ENCODE measurements at regions not wholly inside any gene's neighbourhood (a gene's known extent, or its start where the extent isn't known, plus 50 kb on each side); places are given as distances from the start of the nearest gene placed in this dataset.

DNA sequence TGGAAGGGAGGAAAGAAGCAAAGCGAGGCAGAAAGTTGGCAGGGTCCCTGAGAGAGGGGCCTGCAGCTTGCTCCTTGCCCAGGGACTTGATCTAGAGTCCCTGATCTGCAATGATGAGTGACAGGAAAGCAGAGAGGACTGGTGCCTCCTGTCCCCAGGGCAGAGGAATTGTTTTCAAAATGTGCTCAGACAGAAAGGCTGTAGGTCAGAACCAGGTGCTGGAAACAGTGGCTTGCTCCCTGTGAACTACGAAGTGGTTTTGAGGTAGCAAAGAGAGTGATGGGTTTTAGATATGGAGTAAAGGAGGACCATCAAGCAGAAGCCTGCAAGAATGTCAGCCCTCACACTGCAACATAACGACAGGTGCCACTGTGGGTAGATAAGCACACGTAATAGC lies 164.9 kb upstream of the SERTAD2 start:
- Histone ChIP-seq H3K36me3 (ENCODE audit: control insufficient read depth in 2 of 2, insufficient read depth in 1 of 2, low read length in 2 of 2) (no peaks in the 10 kb centered on the region), H3K27ac (ENCODE audit: extremely low read depth, low read depth, low read length) (no peak overlapping the region), H3K4me3 (ENCODE audit: low read depth, low read length) (no peak overlapping the region), H3K9me3 (ENCODE audit: control insufficient read depth, insufficient read depth, low read depth, low read length) (no peaks in the 10 kb centered on the region), H3K4me1 (ENCODE audit: control insufficient read depth, insufficient read depth, low read length) (no peaks in the 10 kb centered on the region)
- ChIA-PET POLR2A (no interaction called here), CTCF (interaction anchor here (1.2 kb wide), 1 partner anchor 25 kb away, joined by 3 read pairs; no protein-coding TSS in a partner anchor)
- TF ChIP-seq ZNF10 (tag by site-specific recombination; IDR thresholded peaks at IDR 0.05) (no peak), ZNF610 (tag by site-specific recombination; IDR thresholded peaks at IDR 0.05; ENCODE audit: borderline replicate concordance) (no peak), SCRT1 (tag by site-specific recombination; IDR thresholded peaks at IDR 0.05; ENCODE audit: borderline replicate concordance) (0 out of 2 replicates have a peak, but pooled peaks have one; percentile 40), SCRT2 (tag by site-specific recombination; IDR thresholded peaks at IDR 0.05) (peak; percentile 90)

DNA sequence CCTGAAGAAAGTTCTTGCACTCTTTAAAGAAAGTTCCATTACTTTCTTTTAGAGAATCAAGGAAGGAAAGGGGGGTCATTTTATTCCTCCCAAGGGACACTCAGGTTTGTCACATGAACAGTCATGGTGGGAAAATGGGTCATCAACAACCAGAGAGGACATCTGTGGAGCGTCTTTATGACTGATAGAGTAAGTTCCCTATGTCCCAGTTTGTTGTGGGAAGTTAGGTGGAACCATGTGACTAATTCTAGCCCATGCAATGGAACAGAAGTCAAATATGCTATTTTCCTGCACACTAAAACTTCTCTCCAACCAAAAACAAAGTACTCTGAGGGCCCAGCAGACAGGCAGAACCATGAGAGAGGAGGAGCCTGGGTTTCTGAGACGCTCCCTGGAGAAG lies 165.6 kb upstream of the SERTAD2 start:
- no peak for TF ChIP-seq ZNF248 (tag by site-specific recombination; IDR thresholded peaks at IDR 0.05)
- TF ChIP-seq BCL11B (tag by site-specific recombination; IDR thresholded peaks at IDR 0.05; ENCODE audit: low read depth), result no peak
- TF ChIP-seq, protein P1, sequence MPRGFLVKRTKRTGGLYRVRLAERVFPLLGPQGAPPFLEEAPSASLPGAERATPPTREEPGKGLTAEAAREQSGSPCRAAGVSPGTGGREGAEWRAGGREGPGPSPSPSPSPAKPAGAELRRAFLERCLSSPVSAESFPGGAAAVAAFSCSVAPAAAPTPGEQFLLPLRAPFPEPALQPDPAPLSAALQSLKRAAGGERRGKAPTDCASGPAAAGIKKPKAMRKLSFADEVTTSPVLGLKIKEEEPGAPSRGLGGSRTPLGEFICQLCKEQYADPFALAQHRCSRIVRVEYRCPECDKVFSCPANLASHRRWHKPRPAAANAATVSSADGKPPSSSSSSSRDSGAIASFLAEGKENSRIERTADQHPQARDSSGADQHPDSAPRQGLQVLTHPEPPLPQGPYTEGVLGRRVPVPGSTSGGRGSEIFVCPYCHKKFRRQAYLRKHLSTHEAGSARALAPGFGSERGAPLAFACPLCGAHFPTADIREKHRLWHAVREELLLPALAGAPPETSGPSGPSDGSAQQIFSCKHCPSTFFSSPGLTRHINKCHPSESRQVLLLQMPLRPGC (tag by site-specific recombination; IDR thresholded peaks at IDR 0.05), result no peak
- TF ChIP-seq ZXDB (tag by site-specific recombination; IDR thresholded peaks at IDR 0.05), result no peak
- H3K27ac ChIP-seq (ENCODE audit: extremely low read depth, low read depth, low read length), result no peak overlapping the region
- H3K4me3 ChIP-seq (ENCODE audit: low read depth, low read length), result no peak overlapping the region
- no peaks in the 10 kb centered on the region for H3K36me3 ChIP-seq (ENCODE audit: control insufficient read depth in 2 of 2, insufficient read depth in 1 of 2, low read length in 2 of 2)
- POLR2A ChIA-PET, result no interaction called here
- H3K9me3 ChIP-seq (ENCODE audit: control insufficient read depth, insufficient read depth, low read depth, low read length), result no peaks in the 10 kb centered on the region
- CTCF ChIA-PET, result interaction anchor here (1.2 kb wide), 1 partner anchor 173 kb away, joined by 5 read pairs; no protein-coding TSS in a partner anchor
- no peaks in the 10 kb centered on the region for H3K4me1 ChIP-seq (ENCODE audit: control insufficient read depth, insufficient read depth, low read length)

DNA sequence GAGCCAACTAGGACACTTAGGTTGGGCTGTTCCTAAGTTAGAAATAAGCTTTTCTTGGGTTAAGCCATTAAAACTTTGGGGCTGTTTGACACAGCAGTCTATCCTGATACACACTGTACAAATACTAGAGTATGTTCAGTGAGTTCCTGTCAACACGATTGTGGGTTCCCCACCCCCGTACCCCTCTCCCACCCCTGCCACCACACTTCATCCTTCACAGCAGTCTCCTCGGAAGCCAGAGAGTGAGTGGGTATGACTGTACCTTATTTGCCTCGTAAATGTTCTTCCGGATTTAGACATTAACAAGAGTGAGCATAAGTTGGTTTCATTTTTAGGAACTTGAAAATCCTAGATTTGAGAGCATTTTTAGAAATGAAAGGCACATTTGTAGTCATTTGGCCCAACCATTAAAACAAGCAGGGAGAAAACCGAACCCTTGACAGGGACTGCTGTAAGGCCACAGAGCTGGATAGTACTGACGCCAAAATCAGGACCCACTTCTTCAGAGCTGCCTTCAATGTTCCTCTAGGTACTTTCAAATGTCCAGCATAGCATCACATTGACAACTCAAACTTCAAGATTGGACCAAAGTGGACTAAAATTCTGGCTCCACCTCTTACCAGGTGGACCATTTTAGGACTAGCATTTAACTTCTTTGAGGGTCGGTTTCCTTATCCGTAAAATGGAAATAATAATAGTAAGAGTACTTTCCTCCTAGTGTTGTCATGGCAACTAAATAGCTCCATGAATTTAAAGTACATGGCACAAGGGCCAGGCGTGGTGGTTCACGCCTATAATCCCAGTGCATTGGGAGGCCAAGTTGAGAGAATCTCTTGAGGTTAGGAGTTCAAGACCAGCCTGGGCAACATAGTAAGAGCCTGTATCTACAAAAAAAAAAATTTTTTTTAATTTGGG lies 166.3 kb upstream of the SERTAD2 start:
- Histone ChIP-seq H3K9me3 (ENCODE audit: control insufficient read depth, insufficient read depth, low read depth, low read length) (no peaks in the 10 kb centered on the region), H3K36me3 (ENCODE audit: control insufficient read depth in 2 of 2, insufficient read depth in 1 of 2, low read length in 2 of 2) (no peaks in the 10 kb centered on the region), H3K4me3 (ENCODE audit: low read depth, low read length) (no peak overlapping the region), H3K27ac (ENCODE audit: extremely low read depth, low read depth, low read length) (no peak overlapping the region), H3K4me1 (ENCODE audit: control insufficient read depth, insufficient read depth, low read length) (no peaks in the 10 kb centered on the region)
- ChIA-PET POLR2A (interaction anchor here (1.3 kb wide), 1 partner anchor 69 kb away, joined by 4 read pairs; no protein-coding TSS in a partner anchor), CTCF (interaction anchor here (1.0 to 1.2 kb wide), 3 partner anchors 11 to 174 kb away, joined by 3 to 5 read pairs (median 3); no protein-coding TSS in a partner anchor)
- TF ChIP-seq, protein P2, sequence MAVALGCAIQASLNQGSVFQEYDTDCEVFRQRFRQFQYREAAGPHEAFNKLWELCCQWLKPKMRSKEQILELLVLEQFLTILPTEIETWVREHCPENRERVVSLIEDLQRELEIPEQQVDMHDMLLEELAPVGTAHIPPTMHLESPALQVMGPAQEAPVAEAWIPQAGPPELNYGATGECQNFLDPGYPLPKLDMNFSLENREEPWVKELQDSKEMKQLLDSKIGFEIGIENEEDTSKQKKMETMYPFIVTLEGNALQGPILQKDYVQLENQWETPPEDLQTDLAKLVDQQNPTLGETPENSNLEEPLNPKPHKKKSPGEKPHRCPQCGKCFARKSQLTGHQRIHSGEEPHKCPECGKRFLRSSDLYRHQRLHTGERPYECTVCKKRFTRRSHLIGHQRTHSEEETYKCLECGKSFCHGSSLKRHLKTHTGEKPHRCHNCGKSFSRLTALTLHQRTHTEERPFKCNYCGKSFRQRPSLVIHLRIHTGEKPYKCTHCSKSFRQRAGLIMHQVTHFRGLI (tag by site-specific recombination; IDR thresholded peaks at IDR 0.05), result 0 out of 2 replicates have a peak, but pooled peaks have one; percentile 21
- no peak for TF ChIP-seq ZNF221 (tag by site-specific recombination; IDR thresholded peaks at IDR 0.05; ENCODE audit: borderline replicate concordance)

DNA sequence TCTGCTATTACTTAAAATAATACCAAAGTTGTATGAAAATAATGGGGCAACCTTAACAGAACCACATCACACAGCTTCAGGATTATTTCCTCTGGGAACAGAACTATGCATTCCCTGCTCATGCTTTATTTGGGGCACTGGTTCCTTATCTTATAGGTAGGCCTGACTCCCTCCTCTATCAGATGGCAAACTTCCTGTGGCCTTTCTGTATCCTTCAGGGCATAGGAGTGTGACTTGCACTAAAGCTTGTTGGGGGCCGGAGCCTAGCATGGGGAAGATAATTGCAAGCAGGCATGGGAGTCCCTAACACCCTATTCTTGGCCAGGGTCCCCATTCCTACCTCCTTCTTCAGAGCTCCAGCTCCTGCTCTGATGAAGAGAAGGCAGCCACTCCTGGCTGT lies 167.2 kb upstream of the SERTAD2 start:
- POLR2A ChIA-PET, result interaction anchor here (1.3 kb wide), 1 partner anchor 70 kb away, joined by 4 read pairs; no protein-coding TSS in a partner anchor

More for the DNA sequence above, 167.2 kb upstream of the SERTAD2 start:
- TF ChIP-seq ZNF404 (tag by site-specific recombination; IDR thresholded peaks at IDR 0.05) (no peak), SP3 (tag by site-specific recombination; IDR thresholded peaks at IDR 0.05) (no peak), ZNF514 (tag by site-specific recombination; IDR thresholded peaks at IDR 0.05) (no peak)
- TF ChIP-seq, protein P3, sequence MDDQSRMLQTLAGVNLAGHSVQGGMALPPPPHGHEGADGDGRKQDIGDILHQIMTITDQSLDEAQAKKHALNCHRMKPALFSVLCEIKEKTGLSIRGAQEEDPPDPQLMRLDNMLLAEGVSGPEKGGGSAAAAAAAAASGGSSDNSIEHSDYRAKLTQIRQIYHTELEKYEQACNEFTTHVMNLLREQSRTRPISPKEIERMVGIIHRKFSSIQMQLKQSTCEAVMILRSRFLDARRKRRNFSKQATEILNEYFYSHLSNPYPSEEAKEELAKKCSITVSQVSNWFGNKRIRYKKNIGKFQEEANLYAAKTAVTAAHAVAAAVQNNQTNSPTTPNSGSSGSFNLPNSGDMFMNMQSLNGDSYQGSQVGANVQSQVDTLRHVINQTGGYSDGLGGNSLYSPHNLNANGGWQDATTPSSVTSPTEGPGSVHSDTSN (CRISPR knock-in tag; IDR thresholded peaks at IDR 0.05), result no peak
- TF ChIP-seq, protein P4, sequence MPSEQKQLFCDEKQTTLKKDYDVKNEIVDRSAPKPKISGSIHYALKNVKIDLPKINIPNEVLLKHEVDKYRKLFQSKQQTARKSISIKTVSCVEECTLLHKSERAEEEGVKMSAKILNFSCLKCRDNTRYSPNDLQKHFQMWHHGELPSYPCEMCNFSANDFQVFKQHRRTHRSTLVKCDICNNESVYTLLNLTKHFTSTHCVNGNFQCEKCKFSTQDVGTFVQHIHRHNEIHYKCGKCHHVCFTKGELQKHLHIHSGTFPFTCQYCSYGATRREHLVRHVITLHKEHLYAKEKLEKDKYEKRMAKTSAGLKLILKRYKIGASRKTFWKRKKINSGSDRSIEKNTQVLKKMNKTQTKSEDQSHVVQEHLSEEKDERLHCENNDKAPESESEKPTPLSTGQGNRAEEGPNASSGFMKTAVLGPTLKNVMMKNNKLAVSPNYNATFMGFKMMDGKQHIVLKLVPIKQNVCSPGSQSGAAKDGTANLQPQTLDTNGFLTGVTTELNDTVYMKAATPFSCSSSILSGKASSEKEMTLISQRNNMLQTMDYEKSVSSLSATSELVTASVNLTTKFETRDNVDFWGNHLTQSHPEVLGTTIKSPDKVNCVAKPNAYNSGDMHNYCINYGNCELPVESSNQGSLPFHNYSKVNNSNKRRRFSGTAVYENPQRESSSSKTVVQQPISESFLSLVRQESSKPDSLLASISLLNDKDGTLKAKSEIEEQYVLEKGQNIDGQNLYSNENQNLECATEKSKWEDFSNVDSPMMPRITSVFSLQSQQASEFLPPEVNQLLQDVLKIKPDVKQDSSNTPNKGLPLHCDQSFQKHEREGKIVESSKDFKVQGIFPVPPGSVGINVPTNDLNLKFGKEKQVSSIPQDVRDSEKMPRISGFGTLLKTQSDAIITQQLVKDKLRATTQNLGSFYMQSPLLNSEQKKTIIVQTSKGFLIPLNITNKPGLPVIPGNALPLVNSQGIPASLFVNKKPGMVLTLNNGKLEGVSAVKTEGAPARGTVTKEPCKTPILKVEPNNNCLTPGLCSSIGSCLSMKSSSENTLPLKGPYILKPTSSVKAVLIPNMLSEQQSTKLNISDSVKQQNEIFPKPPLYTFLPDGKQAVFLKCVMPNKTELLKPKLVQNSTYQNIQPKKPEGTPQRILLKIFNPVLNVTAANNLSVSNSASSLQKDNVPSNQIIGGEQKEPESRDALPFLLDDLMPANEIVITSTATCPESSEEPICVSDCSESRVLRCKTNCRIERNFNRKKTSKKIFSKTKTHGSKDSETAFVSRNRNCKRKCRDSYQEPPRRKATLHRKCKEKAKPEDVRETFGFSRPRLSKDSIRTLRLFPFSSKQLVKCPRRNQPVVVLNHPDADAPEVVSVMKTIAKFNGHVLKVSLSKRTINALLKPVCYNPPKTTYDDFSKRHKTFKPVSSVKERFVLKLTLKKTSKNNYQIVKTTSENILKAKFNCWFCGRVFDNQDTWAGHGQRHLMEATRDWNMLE (tag by site-specific recombination; conservative IDR thresholded peaks at IDR 0.05; ENCODE audit: low read depth), result no peak
- CTCF ChIA-PET, result interaction anchor here (0.6 to 1.0 kb wide), 3 partner anchors 10 to 158 kb away, joined by 3 to 6 read pairs (median 3); no protein-coding TSS in a partner anchor
- no peak overlapping the region for H3K4me3 ChIP-seq (ENCODE audit: low read depth, low read length)
- H3K36me3 ChIP-seq (ENCODE audit: control insufficient read depth in 2 of 2, insufficient read depth in 1 of 2, low read length in 2 of 2), result no peaks in the 10 kb centered on the region
- no peaks in the 10 kb centered on the region for H3K9me3 ChIP-seq (ENCODE audit: control insufficient read depth, insufficient read depth, low read depth, low read length)
- no peak overlapping the region for H3K27ac ChIP-seq (ENCODE audit: extremely low read depth, low read depth, low read length)
- H3K4me1 ChIP-seq (ENCODE audit: control insufficient read depth, insufficient read depth, low read length), result no peaks in the 10 kb centered on the region

Data from HEK293 (cell line).